ENCODE measurements at regions not wholly inside any gene's neighbourhood (a gene's known extent, or its start where the extent isn't known, plus 50 kb on each side); places are given as distances from the start of the nearest gene placed in this dataset.

- Mint-ChIP-seq H3K27ac (no peak overlapping the region), H3K9me3 (ENCODE audit: low read depth) (peaks cover 8% of the 10 kb centered on the region)
- no peak for TF ChIP-seq CTCF (IDR thresholded peaks at IDR 0.05; ENCODE audit: unreplicated experiment)
These were observed 196.9 kb downstream of the C3orf38 start for GRCh38 chr3:88346643-88347042.

GRCh38 chr3:88362428-88362827 is 212.7 kb downstream of the C3orf38 start:
- no peaks in the 10 kb centered on the region for H3K36me3 Mint-ChIP-seq (ENCODE audit: insufficient read depth)
- H3K27ac Mint-ChIP-seq, result no peak overlapping the region
- no peak overlapping the region for H3K4me3 Mint-ChIP-seq (ENCODE audit: low read depth)
- no peaks in the 10 kb centered on the region for H3K27me3 Mint-ChIP-seq
- H3K9me3 Mint-ChIP-seq (ENCODE audit: low read depth), result peaks cover 24% of the 10 kb centered on the region
- no peak for DNase-seq (ENCODE audit: low spot score, unreplicated experiment)
- peaks cover 5% of the 10 kb centered on the region for H3K4me1 Mint-ChIP-seq (ENCODE audit: low read depth)
- TF ChIP-seq CTCF (IDR thresholded peaks at IDR 0.05; ENCODE audit: unreplicated experiment), result no peak

More at GRCh38 chr3:88346643-88347042, 196.9 kb downstream of the C3orf38 start:
- DNase-seq (ENCODE audit: low spot score, unreplicated experiment), result no peak
- H3K4me1 Mint-ChIP-seq (ENCODE audit: low read depth), result peaks cover 6% of the 10 kb centered on the region
- no peak overlapping the region for H3K4me3 Mint-ChIP-seq (ENCODE audit: low read depth)
- no peaks in the 10 kb centered on the region for H3K27me3 Mint-ChIP-seq
- no peaks in the 10 kb centered on the region for H3K36me3 Mint-ChIP-seq (ENCODE audit: insufficient read depth)

GRCh38 chr3:88364926-88365325 is 215.2 kb downstream of the C3orf38 start:
- H3K27me3 Mint-ChIP-seq, result no peaks in the 10 kb centered on the region
- no peak for TF ChIP-seq CTCF (IDR thresholded peaks at IDR 0.05; ENCODE audit: unreplicated experiment)
- no peaks in the 10 kb centered on the region for H3K36me3 Mint-ChIP-seq (ENCODE audit: insufficient read depth)
- H3K27ac Mint-ChIP-seq, result no peak overlapping the region
- H3K4me1 Mint-ChIP-seq (ENCODE audit: low read depth), result peaks cover 6% of the 10 kb centered on the region
- no peak for DNase-seq (ENCODE audit: low spot score, unreplicated experiment)
- H3K9me3 Mint-ChIP-seq (ENCODE audit: low read depth), result peaks cover 11% of the 10 kb centered on the region
- no peak overlapping the region for H3K4me3 Mint-ChIP-seq (ENCODE audit: low read depth)

- peaks cover 8% of the 10 kb centered on the region for H3K9me3 Mint-ChIP-seq (ENCODE audit: low read depth)
- DNase-seq (ENCODE audit: low spot score, unreplicated experiment), result no peak
- peaks cover 2% of the 10 kb centered on the region for H3K4me1 Mint-ChIP-seq (ENCODE audit: low read depth)
- no peaks in the 10 kb centered on the region for H3K27me3 Mint-ChIP-seq
- no peak overlapping the region for H3K27ac Mint-ChIP-seq
- no peak for TF ChIP-seq CTCF (IDR thresholded peaks at IDR 0.05; ENCODE audit: unreplicated experiment)
- peaks cover 1% of the 10 kb centered on the region for H3K36me3 Mint-ChIP-seq (ENCODE audit: insufficient read depth)
- no peak overlapping the region for H3K4me3 Mint-ChIP-seq (ENCODE audit: low read depth)
These were observed 219.6 kb downstream of the C3orf38 start for GRCh38 chr3:88369337-88369736.

GRCh38 chr3:88369767-88370166 is 220.0 kb downstream of the C3orf38 start:
- H3K36me3 Mint-ChIP-seq (ENCODE audit: insufficient read depth), result peaks cover 1% of the 10 kb centered on the region

More at GRCh38 chr3:88369767-88370166, 220.0 kb downstream of the C3orf38 start:
- Mint-ChIP-seq H3K9me3 (ENCODE audit: low read depth) (peaks cover 8% of the 10 kb centered on the region), H3K27me3 (no peaks in the 10 kb centered on the region), H3K27ac (no peak overlapping the region), H3K4me3 (ENCODE audit: low read depth) (no peak overlapping the region), H3K4me1 (ENCODE audit: low read depth) (peaks cover 2% of the 10 kb centered on the region)
- no peak for DNase-seq (ENCODE audit: low spot score, unreplicated experiment)
- no peak for TF ChIP-seq CTCF (IDR thresholded peaks at IDR 0.05; ENCODE audit: unreplicated experiment)

All from progenitor cell of endocrine pancreas (in vitro differentiated cells).